CD4-positive, alpha-beta T cell treated with Interleukin-15 for 1 hour (primary cell): ENCODE measurements at regions not wholly inside any gene's neighbourhood (a gene's known extent, or its start where the extent isn't known, plus 50 kb on each side); places are given as distances from the start of the nearest gene placed in this dataset.
"Not testable (repeated sequence)": the region's sequence is repeated elsewhere in the genome, so short reads cannot be mapped to it uniquely, and the experiment has no call there.

Source experiments
- DNase-seq: peaks from one replicate; pipeline ENCODE4 v3.0.0-alpha.2; 2020

DNA sequence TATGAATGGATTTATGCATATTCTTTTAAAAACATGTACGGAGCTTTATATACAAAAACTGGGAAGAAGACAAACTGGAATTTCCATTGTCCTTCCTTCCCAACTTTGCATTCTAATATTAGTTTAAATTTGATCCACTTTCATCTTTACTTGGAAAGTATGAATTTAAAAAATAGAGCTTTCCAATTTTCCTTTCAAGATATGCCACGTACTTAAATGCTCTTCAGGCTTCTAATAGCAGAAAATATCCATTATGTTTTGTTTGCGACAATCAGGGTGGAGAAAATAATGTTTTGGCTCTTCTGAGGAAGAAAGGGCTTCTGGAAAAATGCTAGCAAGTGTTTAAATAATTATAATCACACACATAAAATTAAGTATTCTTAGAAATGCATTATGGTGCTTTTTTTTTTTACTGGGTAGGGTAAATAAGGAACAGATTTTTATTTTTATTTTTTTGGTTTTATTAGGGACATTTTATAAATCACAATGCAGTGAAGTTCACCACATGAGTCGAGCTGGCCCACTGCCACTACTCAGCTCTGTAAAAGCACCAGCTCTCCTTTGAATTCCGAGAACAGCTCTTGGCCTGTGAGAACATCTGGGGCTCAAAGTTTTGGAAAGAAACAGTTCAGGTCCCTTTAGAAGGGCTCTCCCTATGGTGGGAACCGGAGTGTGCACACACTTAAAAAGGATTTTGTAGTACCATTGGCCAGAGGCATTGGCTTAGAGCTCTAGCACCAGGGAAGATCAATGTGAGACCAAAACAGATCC lies 287.4 kb upstream of the LYPLAL1 start:
- DNase-seq, result no peak

DNA sequence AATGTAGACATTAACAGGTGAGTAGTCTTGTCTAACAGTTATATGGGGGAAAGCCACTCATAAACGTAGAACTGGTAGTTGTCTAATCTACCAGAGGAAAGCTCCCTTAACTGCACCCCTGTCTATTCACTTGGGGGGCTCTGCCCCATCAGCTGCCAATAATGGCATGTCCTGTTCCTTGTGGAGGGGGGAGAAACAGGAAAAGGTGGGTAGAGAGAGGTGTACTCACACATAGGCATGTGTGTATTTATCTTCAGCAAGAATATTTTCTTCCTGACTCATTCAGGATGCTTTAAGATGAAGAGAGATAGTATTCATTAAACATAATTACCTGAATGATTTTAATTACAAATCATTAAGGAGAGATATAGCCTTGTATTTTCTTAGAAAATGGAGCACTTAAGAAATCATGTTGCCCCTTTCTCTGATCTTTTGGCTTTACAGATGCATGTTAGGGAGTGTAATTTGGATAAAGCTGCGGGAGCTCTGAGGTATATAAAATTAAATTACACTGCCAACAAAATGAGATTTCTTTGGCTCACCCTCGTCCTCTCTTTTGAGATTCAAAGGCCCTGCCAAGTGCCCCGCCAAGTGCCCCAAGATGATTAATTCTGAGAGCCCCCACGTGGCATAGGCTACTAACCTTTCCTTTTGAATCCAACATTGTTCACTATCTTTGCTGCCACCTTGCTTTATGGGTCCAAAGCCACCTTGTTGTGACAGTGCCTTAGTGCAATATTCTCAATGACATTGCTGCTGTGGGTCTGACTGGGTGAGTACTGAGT lies 286.3 kb upstream of the LYPLAL1 start:
- no peak for DNase-seq

DNA sequence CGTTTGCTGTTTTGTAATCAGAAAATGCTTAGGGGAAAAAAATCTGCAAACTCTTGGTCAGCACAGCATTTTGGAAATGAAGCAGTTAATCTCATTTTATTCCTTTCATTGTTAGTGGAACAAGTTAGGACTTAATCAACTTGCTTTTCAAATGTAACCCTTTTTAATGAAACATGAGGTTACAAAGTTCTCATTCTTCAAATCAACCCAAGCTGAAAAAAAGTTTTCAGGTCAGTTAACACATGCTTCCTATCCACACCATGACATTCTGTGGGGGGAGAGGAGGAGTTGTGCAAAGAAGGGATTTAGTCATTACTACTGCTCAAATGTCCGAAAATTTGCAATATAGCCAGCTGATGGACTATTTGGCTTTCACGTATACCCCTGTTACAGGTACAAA lies 283.2 kb upstream of the LYPLAL1 start:
- DNase-seq, result no peak

DNA sequence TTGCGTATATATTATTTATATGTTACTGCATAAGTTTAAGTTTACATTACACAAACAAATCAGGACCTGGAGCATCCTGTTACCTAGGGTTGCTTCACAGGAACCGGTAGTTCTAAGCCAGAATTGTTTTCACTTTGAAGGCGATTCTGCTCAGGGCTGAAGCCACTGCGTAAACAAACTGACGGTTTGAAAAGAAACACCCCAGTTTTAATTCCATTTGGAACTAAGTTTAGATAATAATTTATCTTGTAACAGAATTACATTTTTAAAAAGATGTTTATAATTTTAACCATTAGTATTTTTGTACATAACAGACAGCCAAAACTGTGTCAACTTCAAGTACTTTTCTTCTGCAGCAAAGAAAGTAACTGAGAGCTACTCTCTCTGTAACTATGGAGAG lies 282.1 kb upstream of the LYPLAL1 start:
- DNase-seq, result no peak

DNA sequence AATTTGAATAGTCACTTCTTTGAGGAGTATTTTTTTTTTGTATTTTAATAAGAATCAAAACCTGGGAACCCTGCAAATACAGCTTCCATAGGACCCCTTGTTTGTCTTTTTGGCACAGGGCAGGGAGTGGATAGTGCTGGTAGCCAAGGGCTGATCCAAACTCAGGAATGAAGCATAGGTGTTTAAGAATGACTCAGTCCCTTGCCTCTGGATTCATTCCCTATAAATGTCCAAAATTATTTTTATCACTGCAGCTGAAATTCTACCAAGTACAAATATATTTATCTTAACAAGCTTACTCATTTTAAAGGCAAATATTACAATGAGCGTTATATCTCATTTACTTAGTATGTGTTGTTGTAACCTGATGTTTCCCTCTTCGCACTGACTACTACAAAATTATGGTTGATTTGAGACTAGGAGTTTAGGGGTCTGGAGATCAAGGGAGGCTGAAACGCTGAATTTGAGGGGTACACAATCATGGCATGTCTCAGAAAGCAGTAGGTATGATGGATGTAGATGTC lies 278.6 kb upstream of the LYPLAL1 start:
- DNase-seq, result no peak

DNA sequence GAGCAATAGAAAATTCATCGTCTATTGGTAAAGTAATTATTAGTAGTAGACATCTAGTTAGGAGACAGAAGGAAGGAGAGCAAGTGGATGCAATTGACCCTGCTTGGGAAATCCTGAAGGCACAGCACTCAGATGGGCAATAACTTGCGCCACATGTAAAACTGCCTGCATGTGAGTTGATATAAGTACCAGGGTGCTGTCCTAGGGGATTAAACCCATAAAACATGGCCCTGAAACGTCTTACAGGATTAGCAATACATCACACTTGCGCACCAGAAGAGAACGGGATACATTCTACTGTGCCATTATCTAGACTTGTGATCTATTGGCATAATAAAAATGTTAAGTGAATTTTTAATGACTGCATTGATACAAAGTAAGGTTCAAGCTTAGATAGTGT lies 277.5 kb upstream of the LYPLAL1 start:
- DNase-seq, result no peak

DNA sequence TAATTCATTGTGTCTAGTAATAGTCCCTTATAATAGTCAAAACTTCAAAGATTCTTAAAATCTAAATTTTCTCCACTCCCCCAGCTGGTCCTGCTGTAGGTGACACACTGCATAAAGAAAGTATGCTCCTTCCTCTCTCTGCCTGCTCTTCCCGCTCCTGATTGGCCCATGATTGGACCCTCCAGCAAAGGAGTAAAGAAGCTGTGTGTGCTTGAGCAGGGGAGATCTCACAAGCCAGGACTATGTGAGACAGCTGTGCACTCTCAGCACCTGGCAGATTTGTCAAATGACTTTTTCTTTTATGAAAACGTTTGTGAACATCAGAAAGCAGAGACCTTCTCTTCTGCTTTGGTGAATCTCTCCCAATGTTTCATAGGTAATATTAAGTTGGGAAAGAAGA lies 274.8 kb upstream of the LYPLAL1 start:
- DNase-seq, result no peak

DNA sequence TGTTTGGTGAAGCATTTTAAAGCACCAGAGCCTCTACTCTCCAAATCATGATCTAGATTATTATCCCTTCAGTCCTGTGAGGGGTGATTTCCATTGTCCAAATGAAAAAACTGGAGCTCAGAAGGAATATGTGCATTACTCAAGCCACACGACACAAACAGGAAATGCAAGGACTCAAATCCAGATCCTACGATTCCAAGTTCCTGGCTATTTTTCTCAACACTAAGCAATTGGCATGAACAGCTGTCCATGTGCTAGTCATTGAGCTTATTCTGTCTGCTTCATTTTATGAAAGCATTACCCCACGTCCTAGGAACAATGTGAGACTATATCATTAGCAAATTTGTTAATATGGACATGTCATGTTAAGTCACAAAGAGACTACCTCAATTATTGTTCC lies 273.1 kb upstream of the LYPLAL1 start:
- DNase-seq, result no peak

DNA sequence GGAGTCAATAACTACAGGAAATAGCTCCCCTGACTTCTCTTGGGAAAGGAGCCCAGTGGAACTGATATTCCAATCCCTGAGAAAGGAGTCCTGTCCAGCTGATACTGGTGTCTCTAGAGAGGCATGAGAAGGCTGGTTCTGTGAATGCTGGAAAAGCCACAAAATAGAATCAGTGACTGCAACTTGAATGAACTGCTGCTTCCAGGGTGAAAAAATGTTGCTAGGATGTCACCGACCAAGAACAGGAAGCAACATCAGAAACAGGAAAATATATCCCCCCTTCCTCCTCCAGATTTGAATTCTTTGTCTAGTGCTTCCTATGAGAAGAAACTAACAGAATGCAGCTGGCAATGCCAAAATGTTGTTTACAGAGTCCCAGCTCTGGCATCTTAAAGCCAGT lies 269.3 kb upstream of the LYPLAL1 start:
- no peak for DNase-seq

DNA sequence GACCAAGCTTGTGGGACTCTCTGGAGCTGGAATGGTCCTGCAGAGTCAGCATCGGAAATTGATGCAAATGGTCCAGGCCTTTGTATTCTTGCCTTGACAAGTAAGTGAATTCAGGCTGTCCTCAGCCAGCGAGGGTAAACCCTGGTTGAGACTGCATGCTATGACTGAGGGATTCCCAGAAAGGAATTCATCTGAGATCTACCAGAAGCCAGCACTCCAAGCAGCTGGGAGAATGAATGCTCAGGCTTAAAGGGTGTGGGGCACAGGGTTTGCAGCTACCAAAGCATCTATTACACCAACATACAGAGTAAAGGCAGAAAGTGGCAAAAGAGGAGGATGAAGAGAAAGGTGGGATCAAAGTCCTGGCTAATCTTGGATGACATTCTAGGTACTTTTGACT lies 257.0 kb upstream of the LYPLAL1 start:
- no peak for DNase-seq

DNA sequence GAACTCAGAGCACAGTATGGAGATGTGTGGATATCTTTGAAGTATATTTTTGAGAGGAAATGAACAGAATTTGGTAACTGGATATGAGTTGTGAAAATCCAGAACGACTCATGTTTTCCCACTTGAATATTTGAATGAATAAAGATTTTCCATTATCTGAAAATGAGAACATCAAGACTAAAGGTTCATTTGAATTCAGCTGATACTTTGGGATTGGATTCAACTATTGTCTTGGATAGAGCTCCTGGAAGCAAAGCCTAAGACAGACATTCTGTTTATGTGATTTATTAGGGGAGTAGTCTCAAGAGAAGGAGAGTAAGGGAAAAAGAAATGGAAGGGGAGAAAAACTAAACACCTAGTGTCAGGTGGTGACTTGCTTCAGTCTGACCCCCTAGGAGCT lies 256.0 kb upstream of the LYPLAL1 start:
- DNase-seq, result no peak

DNA sequence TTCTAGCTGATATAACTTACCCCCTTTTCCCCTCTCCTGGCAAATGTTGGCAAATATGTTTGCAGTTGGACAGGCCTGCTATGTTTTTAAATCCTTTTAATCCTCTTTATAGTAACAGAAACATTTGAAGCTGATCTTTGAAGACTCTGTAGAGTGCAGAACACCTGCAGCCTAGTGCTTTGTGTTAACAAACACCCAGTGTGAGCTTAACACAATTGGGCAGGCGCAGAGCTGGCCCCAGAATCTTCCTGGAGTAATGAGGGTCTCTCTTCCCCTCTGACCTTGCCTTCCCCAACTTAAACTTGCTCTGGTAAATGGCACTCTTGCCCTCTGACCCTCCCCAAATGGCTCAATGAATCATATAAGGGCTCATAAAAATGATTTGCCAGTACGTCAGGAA lies 247.9 kb upstream of the LYPLAL1 start:
- no peak for DNase-seq

DNA sequence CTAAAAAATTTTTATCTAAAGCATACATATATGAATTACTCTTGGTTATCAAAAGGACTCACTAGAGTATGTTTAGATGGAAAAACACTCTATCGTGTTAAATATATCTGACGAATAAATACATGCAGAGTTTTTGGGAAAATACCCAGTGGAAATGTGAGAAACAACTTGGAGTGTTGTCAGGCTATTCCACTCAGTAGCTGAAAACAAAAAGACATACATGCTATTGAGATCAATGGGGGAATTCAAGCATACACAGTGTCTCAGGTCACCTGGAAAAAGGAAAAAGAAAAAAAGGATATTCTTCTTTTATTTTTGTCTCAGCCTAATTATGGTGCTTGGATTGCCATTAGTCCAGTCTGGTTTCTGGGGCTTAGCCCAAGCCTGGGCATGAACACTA lies 247.0 kb upstream of the LYPLAL1 start:
- DNase-seq, result no peak

DNA sequence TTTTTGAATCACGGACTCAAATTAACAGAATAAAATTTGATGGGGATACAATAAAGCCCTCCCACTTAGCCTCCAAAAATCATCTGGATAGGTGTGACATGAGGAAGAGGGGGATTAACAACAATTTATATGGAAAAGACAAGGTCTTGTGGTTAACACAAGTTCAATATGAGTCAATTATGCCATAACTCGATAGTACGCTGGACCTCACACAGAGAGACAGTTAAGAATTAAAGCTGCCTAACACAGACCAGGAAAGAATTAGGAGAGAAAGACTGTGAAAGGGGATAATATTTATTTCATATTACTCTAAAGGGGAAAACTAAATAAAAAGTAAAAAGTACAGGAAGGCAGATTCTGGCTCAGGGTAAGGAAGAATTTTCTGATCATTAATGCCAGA lies 243.7 kb upstream of the LYPLAL1 start:
- no peak for DNase-seq

DNA sequence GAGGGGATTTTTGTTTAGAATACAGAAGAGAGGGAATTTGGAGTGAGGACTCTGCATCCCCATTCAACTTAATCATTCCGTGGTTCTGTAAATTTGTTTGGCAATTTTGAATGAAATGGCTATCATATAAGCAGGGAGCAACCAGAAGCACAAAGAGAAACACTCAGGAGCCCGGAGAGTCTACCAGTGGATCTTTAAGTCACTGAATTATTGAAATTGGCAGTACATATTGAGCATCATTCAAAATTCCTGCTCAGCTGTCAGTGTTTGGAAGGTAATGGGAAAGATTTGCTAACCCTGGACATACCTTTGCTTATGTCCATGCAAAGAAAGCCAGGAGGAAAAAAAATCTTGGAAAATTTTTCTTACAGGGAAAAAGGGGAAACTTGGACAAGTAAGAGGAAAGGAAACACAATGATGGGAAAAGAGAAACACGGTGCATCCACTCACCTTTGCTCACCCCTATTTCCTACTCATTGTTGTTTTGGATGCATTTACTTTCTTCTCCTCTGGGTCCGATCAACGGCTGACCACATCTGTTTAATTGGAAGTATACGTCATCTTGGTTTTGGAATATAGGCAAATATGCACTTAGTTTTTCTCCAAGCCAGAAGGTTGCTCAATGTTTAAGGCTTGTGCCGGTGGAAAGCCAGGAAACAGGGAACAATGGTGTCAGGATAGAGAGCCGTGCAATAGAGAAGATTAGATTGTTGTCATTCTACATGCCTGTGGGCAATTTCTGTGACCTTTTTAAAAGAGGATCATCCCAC lies 243.0 kb upstream of the LYPLAL1 start:
- DNase-seq, result no peak

DNA sequence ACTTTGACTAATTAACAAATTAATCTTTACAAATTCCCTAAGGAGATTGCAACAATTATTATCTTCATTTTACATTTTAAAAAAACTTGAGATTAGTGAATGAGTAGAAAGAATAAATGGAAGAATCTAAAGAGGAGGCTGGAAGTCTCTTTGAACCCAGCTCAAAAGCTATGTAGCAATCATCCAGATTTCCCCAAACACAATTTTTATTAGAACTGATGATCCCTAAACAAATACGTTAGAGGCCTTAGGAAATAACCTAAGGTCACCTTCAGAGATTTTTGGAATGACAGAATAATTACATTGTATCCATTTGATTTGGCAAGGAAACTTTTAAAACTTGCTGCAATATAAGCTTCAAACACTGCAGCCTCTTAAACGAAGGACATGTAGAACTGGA lies 242.4 kb upstream of the LYPLAL1 start:
- no peak for DNase-seq

DNA sequence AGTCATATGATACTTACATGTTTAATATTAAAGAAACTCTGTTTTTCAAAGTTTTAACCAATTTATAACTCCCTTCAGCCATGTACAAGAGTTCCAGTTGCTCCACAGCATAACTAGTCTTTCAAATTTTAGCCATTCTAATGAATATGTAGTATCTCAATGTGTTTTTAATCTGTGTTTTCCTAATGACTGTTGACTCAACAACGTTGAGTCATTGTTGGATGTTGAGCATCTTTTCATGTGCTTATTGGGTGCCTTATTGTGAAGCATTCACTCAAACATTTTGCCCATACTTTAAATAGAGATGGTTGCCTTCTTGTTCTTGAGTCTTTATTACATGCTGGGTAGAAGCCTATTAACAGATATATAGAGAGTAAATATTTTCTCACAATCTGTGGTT lies 240.2 kb upstream of the LYPLAL1 start:
- DNase-seq, result no peak

DNA sequence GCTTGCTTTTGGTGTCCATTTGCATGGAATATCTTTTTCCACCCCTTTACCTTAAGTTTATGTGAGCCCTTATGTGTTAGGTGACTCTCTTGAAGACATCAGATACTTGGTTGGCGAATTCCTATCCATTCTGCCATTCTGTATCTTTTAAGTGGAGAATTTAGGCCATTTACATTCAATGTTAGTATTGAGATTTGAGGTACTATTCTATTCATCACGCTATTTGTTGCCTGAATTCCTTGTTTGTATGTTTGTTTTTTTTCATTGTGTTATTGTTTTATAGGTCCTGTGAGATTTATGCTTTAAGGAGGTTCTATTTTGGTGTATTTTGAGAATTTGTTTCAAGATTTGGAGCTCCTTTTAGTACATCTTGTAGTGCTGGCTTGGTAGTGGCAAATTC lies 238.3 kb upstream of the LYPLAL1 start:
- not testable (repeated sequence) for DNase-seq

DNA sequence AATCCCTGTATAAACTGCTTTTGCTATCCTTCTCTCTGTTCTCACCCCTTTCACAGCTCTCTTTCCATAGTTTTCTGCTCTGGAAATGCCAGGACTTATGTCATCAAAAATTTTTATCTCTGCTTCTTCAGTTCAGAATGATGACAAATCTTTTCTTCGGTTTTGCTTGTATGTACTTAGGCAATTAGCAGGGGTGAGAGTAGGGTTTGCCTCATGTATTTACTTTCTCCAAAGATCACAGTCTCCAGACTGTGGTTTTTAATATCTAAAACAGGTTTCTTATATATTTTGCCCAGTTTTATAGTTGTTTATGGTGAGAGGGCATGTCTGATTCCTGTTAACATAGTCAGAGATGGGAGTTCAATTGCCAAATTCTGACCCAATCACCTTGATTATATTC lies 235.4 kb upstream of the LYPLAL1 start:
- no peak for DNase-seq

DNA sequence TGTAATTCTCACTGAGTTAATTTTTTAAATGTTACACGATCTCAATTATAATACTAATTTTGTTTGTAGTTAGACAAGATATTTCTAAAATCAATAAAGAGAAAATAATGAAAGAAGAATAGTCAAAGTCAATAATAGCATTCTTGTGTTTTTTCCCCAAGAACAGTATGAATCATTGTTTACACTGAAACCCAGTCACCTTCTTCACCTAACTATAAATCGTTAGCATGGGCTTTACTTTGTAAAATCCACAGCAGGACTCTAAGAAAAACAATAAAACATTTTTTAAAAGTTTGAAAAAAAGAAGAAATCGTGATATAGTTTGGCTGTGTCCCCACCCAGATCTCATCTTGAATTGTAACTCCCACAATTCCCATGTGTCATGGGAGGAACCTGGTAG lies 234.6 kb upstream of the LYPLAL1 start:
- DNase-seq, result no peak

DNA sequence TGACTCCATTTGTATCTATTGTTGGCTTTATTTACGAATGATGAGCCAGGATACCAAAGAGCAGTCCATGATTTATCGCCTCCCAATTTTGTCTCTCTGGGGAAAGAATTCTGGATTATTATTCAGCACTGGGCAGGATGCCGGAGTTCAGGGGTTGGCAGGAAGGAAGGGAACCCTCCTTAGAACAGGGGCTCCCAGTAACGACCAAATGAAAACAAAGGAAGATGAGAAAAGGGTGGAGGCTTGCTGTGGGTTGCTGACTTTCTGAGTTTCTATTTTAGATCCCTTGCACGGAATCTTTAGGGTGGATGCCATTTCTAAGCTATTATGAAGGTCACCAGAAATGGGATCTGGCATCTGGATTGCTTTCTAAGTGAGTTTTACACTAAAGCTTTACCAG lies 231.2 kb upstream of the LYPLAL1 start:
- DNase-seq, result no peak

DNA sequence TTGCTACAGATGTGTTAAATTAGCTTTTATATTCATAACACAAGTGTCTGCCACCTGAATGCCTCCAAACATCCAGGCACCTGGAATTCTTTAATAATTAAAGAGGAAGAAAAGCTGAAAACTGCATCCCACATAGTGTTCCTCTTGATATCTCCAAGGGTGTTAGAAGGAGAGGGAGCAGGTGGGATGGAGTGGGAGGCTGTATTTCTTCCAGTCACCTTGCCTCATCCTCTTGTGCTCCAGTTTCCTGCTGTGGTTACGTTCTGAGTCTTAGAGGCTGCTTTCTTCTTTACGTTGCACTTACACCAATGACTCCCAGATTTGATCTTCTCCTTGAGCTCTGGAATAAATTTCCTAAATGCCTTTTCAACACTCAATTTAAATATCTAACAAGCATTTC lies 230.3 kb upstream of the LYPLAL1 start:
- DNase-seq, result no peak

DNA sequence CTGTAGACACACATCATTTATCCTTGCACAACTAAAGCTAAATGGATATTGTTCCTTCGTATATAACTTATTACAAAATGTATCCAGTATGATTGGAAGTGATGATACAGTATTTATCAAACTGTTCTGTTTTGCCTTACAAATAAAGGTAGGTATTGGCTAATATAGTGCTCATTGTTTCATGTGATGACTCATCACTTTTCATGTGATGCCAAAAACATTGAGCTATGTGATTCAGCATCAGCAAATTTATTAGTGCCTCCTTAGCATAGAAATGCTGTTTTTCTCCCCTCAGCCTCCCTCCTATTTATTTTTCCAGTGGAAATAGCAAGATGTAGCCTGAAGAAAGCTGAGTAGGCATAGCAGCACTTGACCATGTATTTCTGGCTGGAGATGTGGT lies 228.6 kb upstream of the LYPLAL1 start:
- no peak for DNase-seq

DNA sequence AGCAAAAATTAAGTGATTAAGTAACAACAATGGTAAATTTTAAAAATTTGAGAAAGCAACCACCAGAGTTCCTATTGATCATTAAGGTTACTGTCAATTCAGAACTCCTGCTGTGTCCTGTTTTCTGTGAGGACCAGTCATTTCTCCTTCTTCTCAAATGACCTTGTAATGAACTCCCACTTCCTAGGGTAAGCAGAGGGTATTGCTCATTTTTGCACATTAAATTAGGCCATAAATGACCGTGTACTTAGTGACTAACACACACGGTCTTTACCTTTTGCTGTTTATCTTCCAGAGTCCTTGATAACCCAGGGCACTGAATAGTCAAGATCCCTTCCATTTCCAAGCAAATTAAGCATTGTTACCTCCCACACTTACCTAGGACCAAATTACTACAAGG lies 227.5 kb upstream of the LYPLAL1 start:
- DNase-seq, result no peak
